ENCODE measurements at regions not wholly inside any gene's neighbourhood (a gene's known extent, or its start where the extent isn't known, plus 50 kb on each side); places are given as distances from the start of the nearest gene placed in this dataset.

DNA sequence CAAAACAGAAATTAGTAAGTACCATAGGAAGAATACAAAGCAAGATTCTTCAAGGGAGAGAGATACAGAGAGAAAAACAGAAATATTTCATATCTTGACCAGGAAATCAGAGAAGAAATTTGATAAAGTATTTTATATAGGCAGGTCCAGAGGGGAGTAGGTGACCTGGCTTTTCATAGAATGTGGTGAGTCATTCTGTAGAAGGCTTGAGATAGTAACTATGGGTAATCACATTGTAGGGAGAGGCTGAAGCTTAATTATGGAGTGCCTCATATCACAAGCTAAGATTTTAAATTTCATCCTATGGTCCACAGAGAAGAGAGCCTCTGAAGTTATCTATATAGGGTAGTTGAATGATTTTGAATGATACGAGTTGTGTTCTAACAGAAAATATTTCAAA, 195.0 kb upstream of the CYRIA start:
- DNase-seq (ENCODE audit: low read depth), result no peak
- H3K4me3 ChIP-seq (replicated peaks; ENCODE audit: low read depth, low read length), result no peak overlapping the region
- TF ChIP-seq, protein P1, sequence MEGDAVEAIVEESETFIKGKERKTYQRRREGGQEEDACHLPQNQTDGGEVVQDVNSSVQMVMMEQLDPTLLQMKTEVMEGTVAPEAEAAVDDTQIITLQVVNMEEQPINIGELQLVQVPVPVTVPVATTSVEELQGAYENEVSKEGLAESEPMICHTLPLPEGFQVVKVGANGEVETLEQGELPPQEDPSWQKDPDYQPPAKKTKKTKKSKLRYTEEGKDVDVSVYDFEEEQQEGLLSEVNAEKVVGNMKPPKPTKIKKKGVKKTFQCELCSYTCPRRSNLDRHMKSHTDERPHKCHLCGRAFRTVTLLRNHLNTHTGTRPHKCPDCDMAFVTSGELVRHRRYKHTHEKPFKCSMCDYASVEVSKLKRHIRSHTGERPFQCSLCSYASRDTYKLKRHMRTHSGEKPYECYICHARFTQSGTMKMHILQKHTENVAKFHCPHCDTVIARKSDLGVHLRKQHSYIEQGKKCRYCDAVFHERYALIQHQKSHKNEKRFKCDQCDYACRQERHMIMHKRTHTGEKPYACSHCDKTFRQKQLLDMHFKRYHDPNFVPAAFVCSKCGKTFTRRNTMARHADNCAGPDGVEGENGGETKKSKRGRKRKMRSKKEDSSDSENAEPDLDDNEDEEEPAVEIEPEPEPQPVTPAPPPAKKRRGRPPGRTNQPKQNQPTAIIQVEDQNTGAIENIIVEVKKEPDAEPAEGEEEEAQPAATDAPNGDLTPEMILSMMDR (IDR thresholded peaks at IDR 0.05; ENCODE audit: low read length, missing control alignments), result no peak

DNA sequence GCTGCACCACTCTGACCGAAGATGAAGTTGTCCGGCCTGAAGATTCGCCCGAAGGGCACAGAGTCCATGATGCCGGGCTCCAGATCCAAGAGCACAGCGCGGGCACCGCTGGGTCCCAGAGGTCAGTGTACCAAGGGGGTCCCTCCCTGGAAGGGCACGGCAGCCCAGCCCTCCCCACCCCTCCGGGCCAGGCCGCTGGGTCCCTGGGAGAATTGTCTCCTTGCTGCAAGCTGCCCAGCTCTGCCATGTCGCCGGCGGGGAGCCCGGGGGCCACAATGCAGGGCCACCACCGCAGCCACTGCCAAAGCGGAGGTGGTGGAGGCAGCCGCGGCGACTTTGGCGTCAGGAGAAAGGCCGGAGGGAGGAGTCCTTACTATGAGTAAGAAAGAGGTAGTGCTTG, 189.5 kb upstream of the CYRIA start:
- no peak for DNase-seq (ENCODE audit: low read depth)
- no peak overlapping the region for H3K4me3 ChIP-seq (replicated peaks; ENCODE audit: low read depth, low read length)
- TF ChIP-seq, protein P1 (IDR thresholded peaks at IDR 0.05; ENCODE audit: low read length, missing control alignments), result no peak

DNA sequence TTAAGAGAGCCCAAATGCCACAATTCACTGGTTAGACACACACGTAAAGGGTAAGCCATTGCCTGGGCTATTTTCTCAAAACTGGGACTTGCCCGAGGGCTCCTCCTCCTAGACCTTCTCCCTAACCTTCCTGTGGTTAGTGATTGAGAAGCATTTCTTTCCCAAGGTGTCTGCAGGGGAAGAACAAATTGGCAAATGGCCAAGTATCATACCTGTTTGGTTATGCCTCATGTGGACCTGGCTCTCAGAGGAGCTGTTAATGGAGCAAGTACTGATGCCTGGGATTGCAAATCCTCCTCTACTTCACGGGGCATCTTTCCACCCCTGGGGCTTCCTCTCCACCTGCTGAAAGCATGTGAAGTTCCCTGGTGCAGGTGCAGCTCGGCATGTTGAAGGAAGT, 187.5 kb upstream of the CYRIA start:
- no peak for DNase-seq (ENCODE audit: low read depth)
- H3K4me3 ChIP-seq (replicated peaks; ENCODE audit: low read depth, low read length), result no peak overlapping the region
- TF ChIP-seq, protein P1 (IDR thresholded peaks at IDR 0.05; ENCODE audit: low read length, missing control alignments), result no peak

DNA sequence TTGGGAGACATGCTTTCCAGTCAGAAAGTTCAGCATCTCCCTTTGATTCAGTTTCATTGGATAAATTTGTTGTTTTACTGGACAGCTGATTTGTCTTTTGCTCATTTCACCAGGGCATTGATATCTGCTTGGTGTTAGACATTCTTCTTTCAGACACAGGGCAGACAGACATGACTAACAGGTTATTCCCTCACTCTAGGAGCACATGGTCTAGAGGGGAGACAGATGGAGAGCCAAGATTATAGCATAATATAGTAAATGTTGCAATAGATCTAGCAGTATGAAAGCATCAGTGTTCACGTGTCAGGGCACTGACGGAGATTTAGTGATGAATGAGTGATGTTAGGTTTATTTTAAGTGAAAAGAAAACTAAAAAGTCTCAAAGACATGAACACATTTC, 187.0 kb upstream of the CYRIA start:
- TF ChIP-seq, protein P1 (IDR thresholded peaks at IDR 0.05; ENCODE audit: low read length, missing control alignments), result no peak
- no peak overlapping the region for H3K4me3 ChIP-seq (replicated peaks; ENCODE audit: low read depth, low read length)
- no peak for DNase-seq (ENCODE audit: low read depth)

DNA sequence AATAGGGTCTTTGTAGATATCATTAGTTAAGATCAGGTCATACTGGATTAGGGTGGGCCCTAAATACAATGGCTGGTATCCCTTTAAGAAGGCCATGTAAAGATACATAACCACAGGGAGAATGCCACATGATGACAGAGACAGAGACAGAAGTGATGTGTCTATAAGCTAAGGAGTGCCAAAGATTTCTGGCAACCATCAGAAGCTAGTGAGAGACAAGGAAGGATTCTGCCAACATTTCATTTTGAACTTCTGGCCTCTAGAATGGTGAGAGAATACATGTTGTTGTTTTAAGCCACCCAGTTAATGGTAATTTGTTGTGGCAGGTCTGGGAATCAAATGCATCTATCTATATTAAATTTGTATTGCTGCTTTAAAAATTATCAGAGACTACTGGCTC, 185.5 kb upstream of the CYRIA start:
- H3K4me3 ChIP-seq (replicated peaks; ENCODE audit: low read depth, low read length), result no peak overlapping the region
- TF ChIP-seq, protein P1 (IDR thresholded peaks at IDR 0.05; ENCODE audit: low read length, missing control alignments), result no peak
- no peak for DNase-seq (ENCODE audit: low read depth)

DNA sequence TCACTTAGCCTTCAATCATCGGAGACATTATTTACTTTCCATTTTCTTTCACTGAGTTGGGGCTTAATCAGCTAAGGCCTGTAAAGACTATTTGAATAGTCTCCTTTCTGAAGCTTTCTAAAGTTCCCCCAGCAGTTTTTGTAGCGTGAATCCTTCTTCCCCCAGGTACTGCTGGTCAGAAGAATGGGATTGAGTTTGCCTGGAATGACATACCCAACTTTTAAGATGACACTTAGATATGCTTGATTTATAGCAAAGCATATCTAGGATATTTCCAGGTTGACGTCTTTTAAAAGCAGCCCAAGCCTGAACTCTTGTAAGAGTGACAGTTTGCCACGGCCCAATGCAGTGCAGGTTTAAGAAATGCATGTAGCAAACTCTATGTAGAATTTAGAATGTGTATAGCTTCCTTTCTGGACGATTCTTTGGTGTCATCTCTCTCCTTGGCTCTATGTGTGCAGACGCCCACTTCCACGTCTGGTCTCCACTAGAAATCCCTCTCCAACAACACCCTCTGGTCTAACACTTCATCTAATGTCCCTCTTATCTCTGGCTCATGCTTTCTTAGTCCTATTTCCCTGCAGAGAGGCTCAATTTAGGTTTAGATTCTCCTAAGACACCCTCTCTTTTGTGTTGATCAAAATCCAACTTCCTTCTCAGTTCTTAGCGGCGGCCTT, 175.0 kb upstream of the CYRIA start:
- no peak for DNase-seq (ENCODE audit: low read depth)
- TF ChIP-seq, protein P1 (IDR thresholded peaks at IDR 0.05; ENCODE audit: low read length, missing control alignments), result no peak
- no peak overlapping the region for H3K4me3 ChIP-seq (replicated peaks; ENCODE audit: low read depth, low read length)

DNA sequence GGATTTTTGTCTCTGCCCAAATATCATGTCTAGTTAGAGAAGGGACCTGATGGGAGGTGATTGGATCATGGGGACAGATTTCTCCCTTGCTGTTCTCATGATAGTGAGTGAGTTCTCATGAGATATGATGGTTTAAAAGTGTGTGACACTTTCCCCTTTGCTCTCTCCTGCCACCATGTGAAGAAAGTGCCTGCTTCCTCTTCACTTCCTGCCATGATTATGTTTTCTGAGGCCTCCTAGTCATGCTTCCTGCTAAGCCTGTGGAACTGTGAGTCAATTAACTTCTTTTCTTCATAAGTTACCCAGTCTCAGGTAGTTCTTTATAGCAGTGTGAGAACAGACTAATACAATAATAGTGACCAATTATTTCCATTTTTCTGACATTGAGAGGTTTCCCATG, 167.3 kb upstream of the CYRIA start:
- no peak overlapping the region for H3K4me3 ChIP-seq (replicated peaks; ENCODE audit: low read depth, low read length)
- TF ChIP-seq, protein P1 (IDR thresholded peaks at IDR 0.05; ENCODE audit: low read length, missing control alignments), result no peak
- DNase-seq (ENCODE audit: low read depth), result no peak

All from fibroblast of pulmonary artery (primary cell).